ENCODE measurements at regions not wholly inside any gene's neighbourhood (a gene's known extent, or its start where the extent isn't known, plus 50 kb on each side); places are given as distances from the start of the nearest gene placed in this dataset.

DNA sequence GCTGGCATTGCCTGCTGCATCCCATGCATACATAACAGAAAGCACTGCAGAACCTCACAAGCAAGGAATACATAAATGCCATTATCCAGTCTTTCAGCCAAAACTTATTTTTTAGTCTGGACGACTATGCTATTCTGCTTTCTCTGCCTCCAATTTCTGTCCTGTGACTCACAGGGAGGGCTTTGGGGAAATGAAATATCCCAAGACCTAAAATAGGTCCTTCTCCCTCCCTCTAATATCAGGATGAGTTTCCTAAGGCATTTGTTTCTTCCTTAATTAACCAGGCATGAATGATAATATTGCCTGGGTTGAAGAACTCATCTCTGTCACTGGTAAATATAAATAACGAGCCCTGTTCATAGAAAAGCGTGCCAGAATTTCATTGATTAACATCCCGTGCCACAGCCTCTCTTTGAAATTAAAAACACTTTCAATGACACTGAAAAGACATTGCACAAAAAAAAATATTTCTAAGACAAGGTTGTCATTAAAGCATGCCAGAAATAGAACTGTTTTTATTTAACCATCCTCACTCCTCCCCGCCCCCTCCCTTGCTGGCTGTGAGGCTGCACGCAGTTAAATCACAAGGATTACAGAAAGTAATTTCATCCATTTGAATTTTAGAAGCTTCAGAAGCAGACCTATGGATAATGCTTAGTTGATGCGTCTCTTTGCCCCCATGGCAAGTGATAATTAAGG lies 103.0 kb upstream of the ANKRD1 start:
- Histone ChIP-seq H3K36me3 (ENCODE audit: control insufficient read depth, insufficient read depth, low read length) (no peaks in the 10 kb centered on the region), H3K4me3 (ENCODE audit: low read depth, low read length) (no peak overlapping the region), H3K9me3 (ENCODE audit: control insufficient read depth, insufficient read depth, low read length) (no peaks in the 10 kb centered on the region), H3K27me3 (ENCODE audit: control insufficient read depth, insufficient read depth, low read length) (peaks cover 6% of the 10 kb centered on the region), H3K9ac (ENCODE audit: low read depth, low read length) (no peak overlapping the region), H3K4me1 (ENCODE audit: control insufficient read depth, insufficient read depth, low read length) (no peaks in the 10 kb centered on the region)

DNA sequence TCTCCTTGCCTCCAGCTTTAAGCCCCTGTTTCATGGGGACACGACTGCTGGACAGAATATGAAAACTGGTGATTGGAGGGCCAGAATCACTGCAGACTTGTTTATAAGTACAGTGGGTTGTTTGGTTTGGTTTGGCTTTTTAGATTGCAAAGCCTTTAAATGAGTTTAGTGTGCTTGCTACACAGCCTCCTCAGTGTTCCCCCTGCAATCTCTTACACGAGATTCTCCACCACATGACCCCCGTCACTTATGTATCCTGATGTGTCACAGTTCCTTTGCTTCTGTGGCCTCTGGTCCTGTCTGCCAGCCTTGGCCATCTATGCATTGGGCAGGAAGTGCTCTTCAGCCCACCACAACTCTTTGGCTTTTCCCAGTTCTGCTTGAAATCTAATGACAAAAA lies 103.7 kb upstream of the ANKRD1 start:
- Histone ChIP-seq H3K27me3 (ENCODE audit: control insufficient read depth, insufficient read depth, low read length) (peaks cover 6% of the 10 kb centered on the region), H3K36me3 (ENCODE audit: control insufficient read depth, insufficient read depth, low read length) (no peaks in the 10 kb centered on the region), H3K9ac (ENCODE audit: low read depth, low read length) (no peak overlapping the region), H3K4me3 (ENCODE audit: low read depth, low read length) (no peak overlapping the region), H3K4me1 (ENCODE audit: control insufficient read depth, insufficient read depth, low read length) (no peaks in the 10 kb centered on the region), H3K9me3 (ENCODE audit: control insufficient read depth, insufficient read depth, low read length) (no peaks in the 10 kb centered on the region)

- Histone ChIP-seq H3K9ac (ENCODE audit: low read depth, low read length) (no peak overlapping the region), H3K4me3 (ENCODE audit: low read depth, low read length) (no peak overlapping the region), H3K4me1 (ENCODE audit: control insufficient read depth, insufficient read depth, low read length) (peaks cover 6% of the 10 kb centered on the region), H3K27me3 (ENCODE audit: control insufficient read depth, insufficient read depth, low read length) (no peaks in the 10 kb centered on the region), H3K36me3 (ENCODE audit: control insufficient read depth, insufficient read depth, low read length) (no peaks in the 10 kb centered on the region), H3K9me3 (ENCODE audit: control insufficient read depth, insufficient read depth, low read length) (no peaks in the 10 kb centered on the region)
These were observed 111.8 kb upstream of the ANKRD1 start for GRCh38 chr10:91032611-91033206.

GRCh38 chr10:91033324-91033950 lies 112.5 kb upstream of the ANKRD1 start:
- Histone ChIP-seq H3K9ac (ENCODE audit: low read depth, low read length) (no peak overlapping the region), H3K36me3 (ENCODE audit: control insufficient read depth, insufficient read depth, low read length) (no peaks in the 10 kb centered on the region), H3K27me3 (ENCODE audit: control insufficient read depth, insufficient read depth, low read length) (no peaks in the 10 kb centered on the region), H3K9me3 (ENCODE audit: control insufficient read depth, insufficient read depth, low read length) (no peaks in the 10 kb centered on the region), H3K4me1 (ENCODE audit: control insufficient read depth, insufficient read depth, low read length) (peaks cover 6% of the 10 kb centered on the region), H3K4me3 (ENCODE audit: low read depth, low read length) (no peak overlapping the region)

- Histone ChIP-seq H3K36me3 (ENCODE audit: control insufficient read depth, insufficient read depth, low read length) (no peaks in the 10 kb centered on the region), H3K27me3 (ENCODE audit: control insufficient read depth, insufficient read depth, low read length) (no peaks in the 10 kb centered on the region), H3K9me3 (ENCODE audit: control insufficient read depth, insufficient read depth, low read length) (no peaks in the 10 kb centered on the region), H3K4me3 (ENCODE audit: low read depth, low read length) (no peak overlapping the region), H3K4me1 (ENCODE audit: control insufficient read depth, insufficient read depth, low read length) (peaks cover 6% of the 10 kb centered on the region), H3K9ac (ENCODE audit: low read depth, low read length) (no peak overlapping the region)
These were observed 113.2 kb upstream of the ANKRD1 start for GRCh38 chr10:91034042-91034441.

DNA sequence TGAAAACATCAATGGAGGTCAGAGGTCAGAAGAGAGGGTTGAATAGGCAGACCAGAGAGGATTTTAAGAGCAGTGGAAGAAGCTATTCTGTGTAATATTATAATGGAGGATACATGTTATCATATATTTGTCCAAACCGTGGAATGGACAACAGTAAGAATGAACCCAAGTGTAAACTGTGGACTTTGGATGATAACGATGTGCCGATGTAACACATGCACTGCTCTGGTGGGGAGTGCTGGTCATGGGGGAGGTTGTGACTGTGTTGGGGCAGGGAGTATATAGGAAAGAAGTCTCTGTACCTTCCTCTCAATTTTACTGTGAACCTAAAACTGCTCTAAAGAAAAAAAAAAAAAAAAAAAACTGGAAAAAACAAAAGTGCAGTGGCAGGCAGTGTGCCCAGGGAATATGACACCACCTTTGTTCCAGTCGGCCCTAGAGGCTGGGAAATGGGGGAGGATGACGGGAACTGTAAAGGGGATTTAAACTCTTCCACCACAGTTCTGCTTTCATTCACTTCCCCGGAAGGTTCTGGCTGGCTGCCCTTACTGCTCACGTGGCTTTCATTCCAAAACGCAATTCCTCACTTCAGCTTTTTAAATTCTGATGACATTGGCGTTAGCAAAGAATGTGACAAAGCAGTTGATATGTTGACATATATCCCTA lies 113.7 kb upstream of the ANKRD1 start:
- H3K9me3 ChIP-seq (ENCODE audit: control insufficient read depth, insufficient read depth, low read length): no peaks in the 10 kb centered on the region
- H3K9ac ChIP-seq (ENCODE audit: low read depth, low read length): no peak overlapping the region
- H3K27me3 ChIP-seq (ENCODE audit: control insufficient read depth, insufficient read depth, low read length): no peaks in the 10 kb centered on the region
- H3K36me3 ChIP-seq (ENCODE audit: control insufficient read depth, insufficient read depth, low read length): no peaks in the 10 kb centered on the region
- no peak overlapping the region for H3K4me3 ChIP-seq (ENCODE audit: low read depth, low read length)
- peaks cover 6% of the 10 kb centered on the region for H3K4me1 ChIP-seq (ENCODE audit: control insufficient read depth, insufficient read depth, low read length)

DNA sequence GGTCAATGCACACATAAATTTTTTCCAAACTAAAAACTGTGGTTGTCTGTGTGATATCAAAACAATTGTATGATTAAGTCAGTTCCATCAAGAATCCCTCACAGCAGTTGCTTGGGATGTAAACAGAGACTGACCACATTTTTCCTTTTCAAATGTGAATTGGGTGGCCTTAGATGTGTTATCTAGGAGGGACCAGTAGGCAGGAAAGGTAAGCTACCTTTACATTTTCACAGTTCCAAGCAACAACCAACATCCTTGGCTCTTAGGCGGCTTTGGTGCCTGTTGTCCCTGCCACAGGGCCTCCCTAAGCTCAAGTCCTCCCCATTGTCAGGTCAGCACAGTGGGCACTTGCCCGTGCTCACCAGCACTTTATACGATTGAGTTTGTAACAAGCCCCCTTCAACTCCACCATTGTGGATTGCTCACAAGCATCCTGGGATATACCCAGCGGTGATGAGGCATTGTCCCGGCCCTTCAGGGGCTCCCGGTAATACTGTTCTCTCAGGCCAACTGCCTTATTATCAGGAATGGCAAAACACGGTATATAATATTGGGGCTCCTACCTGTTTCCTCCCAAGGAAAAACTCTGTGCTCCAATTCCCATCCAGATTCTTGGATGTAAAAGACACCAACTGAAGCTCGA lies 114.9 kb upstream of the ANKRD1 start:
- Histone ChIP-seq H3K4me3 (ENCODE audit: low read depth, low read length) (no peak overlapping the region), H3K9me3 (ENCODE audit: control insufficient read depth, insufficient read depth, low read length) (no peaks in the 10 kb centered on the region), H3K4me1 (ENCODE audit: control insufficient read depth, insufficient read depth, low read length) (peaks cover 6% of the 10 kb centered on the region), H3K9ac (ENCODE audit: low read depth, low read length) (no peak overlapping the region), H3K27me3 (ENCODE audit: control insufficient read depth, insufficient read depth, low read length) (no peaks in the 10 kb centered on the region), H3K36me3 (ENCODE audit: control insufficient read depth, insufficient read depth, low read length) (no peaks in the 10 kb centered on the region)

DNA sequence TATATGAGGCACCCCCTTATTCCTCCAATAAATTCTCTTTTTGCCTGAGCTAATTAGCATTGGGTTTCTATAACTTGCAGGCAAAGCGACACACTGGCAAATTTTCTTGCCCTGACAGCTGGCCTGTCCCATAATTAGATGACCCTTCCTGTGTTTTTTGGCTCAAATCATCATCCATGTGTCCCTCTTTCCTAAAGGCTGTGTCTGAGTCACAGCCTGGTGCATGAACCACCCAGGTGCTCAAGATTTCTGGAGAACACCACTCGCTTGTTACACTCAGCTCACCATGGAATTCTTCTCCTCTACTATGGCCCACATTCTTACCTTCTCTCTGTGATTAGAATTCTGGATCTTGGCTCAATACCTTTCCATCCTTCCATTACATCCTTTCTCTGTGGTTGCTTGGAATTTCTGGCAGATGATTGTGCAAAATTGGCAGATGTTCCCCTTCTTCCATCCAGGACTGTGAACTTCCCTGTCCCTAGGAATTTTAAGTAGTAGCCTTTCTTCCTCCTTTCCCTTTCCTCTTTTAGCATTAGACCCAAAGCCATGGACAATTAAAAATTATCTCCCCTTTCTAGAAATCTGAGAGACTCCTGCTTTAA lies 116.0 kb upstream of the ANKRD1 start:
- no peaks in the 10 kb centered on the region for H3K36me3 ChIP-seq (ENCODE audit: control insufficient read depth, insufficient read depth, low read length)
- no peaks in the 10 kb centered on the region for H3K9me3 ChIP-seq (ENCODE audit: control insufficient read depth, insufficient read depth, low read length)
- peaks cover 6% of the 10 kb centered on the region for H3K4me1 ChIP-seq (ENCODE audit: control insufficient read depth, insufficient read depth, low read length)
- no peak overlapping the region for H3K4me3 ChIP-seq (ENCODE audit: low read depth, low read length)
- H3K9ac ChIP-seq (ENCODE audit: low read depth, low read length): no peak overlapping the region
- H3K27me3 ChIP-seq (ENCODE audit: control insufficient read depth, insufficient read depth, low read length): peaks cover 2% of the 10 kb centered on the region

- Histone ChIP-seq H3K9me3 (ENCODE audit: control insufficient read depth, insufficient read depth, low read length) (no peaks in the 10 kb centered on the region), H3K27me3 (ENCODE audit: control insufficient read depth, insufficient read depth, low read length) (peaks cover 2% of the 10 kb centered on the region), H3K4me3 (ENCODE audit: low read depth, low read length) (no peak overlapping the region), H3K36me3 (ENCODE audit: control insufficient read depth, insufficient read depth, low read length) (no peaks in the 10 kb centered on the region), H3K9ac (ENCODE audit: low read depth, low read length) (no peak overlapping the region), H3K4me1 (ENCODE audit: control insufficient read depth, insufficient read depth, low read length) (peaks cover 6% of the 10 kb centered on the region)
These were observed 118.1 kb upstream of the ANKRD1 start for GRCh38 chr10:91038971-91039370.

GRCh38 chr10:91040343-91040742 lies 119.5 kb upstream of the ANKRD1 start:
- H3K27me3 ChIP-seq (ENCODE audit: control insufficient read depth, insufficient read depth, low read length): peaks cover 2% of the 10 kb centered on the region
- no peaks in the 10 kb centered on the region for H3K9me3 ChIP-seq (ENCODE audit: control insufficient read depth, insufficient read depth, low read length)
- H3K9ac ChIP-seq (ENCODE audit: low read depth, low read length): no peak overlapping the region
- H3K36me3 ChIP-seq (ENCODE audit: control insufficient read depth, insufficient read depth, low read length): no peaks in the 10 kb centered on the region
- peaks cover 3% of the 10 kb centered on the region for H3K4me1 ChIP-seq (ENCODE audit: control insufficient read depth, insufficient read depth, low read length)
- no peak overlapping the region for H3K4me3 ChIP-seq (ENCODE audit: low read depth, low read length)

DNA sequence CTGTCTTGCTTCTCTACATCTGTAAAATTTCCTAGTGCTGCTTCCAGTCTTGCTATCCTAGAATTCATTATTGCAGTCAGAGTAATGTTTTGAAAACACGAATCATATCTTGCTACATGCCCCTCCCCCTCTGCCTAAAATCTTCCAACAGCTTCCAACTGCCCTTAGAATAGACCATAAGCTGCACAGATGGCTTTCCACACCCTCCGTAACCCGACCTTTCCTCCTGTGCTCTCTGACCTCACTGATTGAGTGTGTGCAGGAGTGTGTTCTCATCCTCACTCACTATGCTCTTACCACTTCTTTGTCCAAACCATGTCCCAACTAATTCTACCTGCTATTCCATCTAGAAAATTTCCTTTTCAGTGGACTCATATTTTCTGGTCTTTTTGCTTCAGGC lies 121.2 kb upstream of the ANKRD1 start:
- H3K4me3 ChIP-seq (ENCODE audit: low read depth, low read length): no peak overlapping the region
- H3K27me3 ChIP-seq (ENCODE audit: control insufficient read depth, insufficient read depth, low read length): peaks cover 2% of the 10 kb centered on the region
- H3K36me3 ChIP-seq (ENCODE audit: control insufficient read depth, insufficient read depth, low read length): no peaks in the 10 kb centered on the region
- no peaks in the 10 kb centered on the region for H3K9me3 ChIP-seq (ENCODE audit: control insufficient read depth, insufficient read depth, low read length)
- no peaks in the 10 kb centered on the region for H3K4me1 ChIP-seq (ENCODE audit: control insufficient read depth, insufficient read depth, low read length)
- no peak overlapping the region for H3K9ac ChIP-seq (ENCODE audit: low read depth, low read length)
